K562 (cell line): ENCODE measurements at regions not wholly inside any gene's neighbourhood (a gene's known extent, or its start where the extent isn't known, plus 50 kb on each side); places are given as distances from the start of the nearest gene placed in this dataset.
A peak's percentile ranks its signal among the peaks of the same experiment; 100 is the strongest.

Experiments used
- ARID3B ChIP-seq: fragments of 250-450 bp; sonication (Bioruptor Pico); IDR thresholded peaks from 2 replicates; pipeline ENCODE4 v1.4.0; 2020; ENCODE audit warnings: borderline replicate concordance
- CGGBP1 ChIP-seq: fragments of 250-450 bp; sonication (Bioruptor Pico); IDR thresholded peaks from 2 replicates; pipeline ENCODE4 v1.9.0; 2021; ENCODE audit warnings: mild to moderate bottlenecking
- E2F3 ChIP-seq: fragments of 250-450 bp; sonication (Bioruptor Pico); IDR thresholded peaks from 2 replicates; pipeline ENCODE4 v1.4.0; 2020; ENCODE audit warnings: mild to moderate bottlenecking
- GABPB2 ChIP-seq: fragments of 250-450 bp; sonication (Bioruptor Pico); conservative IDR thresholded peaks from 2 replicates; pipeline ENCODE4 v1.5.1; 2021; ENCODE audit warnings: mild to moderate bottlenecking
- MECOM ChIP-seq: fragments of 250-450 bp; sonication (Bioruptor Pico); IDR thresholded peaks from 2 replicates; pipeline ENCODE4 v1.8.0; 2022; ENCODE audit warnings: inconsistent platforms
- NBN ChIP-seq: fragments of 450-650 bp; IDR thresholded peaks from 2 replicates; pipeline ENCODE4 v1.6.1; 2016; ENCODE audit warnings: low read depth, mild to moderate bottlenecking
- NR2C2 ChIP-seq, 2 experiments: fragments of 200-800 bp in 1 of 2; sonication (Bioruptor generic) in 1 of 2; sonication (generic) in 1 of 2; formaldehyde crosslinking in 1 of 2; IDR thresholded peaks; 2 replicates each; pipeline versions ENCODE4 v1.6.1 to v1.8.0; 2016 to 2022; ENCODE audit warnings: mild to moderate bottlenecking in 1 of 2, missing compliant biosample characterization in 1 of 2, missing genetic modification characterization in 1 of 2, missing genetic modification reagents in 1 of 2
- POLR2B ChIP-seq: fragments of 450-650 bp; IDR thresholded peaks from 2 replicates; pipeline ENCODE4 v1.6.1; 2018; ENCODE audit warnings: low read depth; ENCODE audit not compliant: partially characterized antibody
- SMARCA4 ChIP-seq: fragments of 450-650 bp; IDR thresholded peaks from 2 replicates; pipeline ENCODE4 v1.6.1; 2016
- SRSF7 ChIP-seq: fragments of 200-400 bp; formaldehyde crosslinking; optimal IDR thresholded peaks from 2 replicates; pipeline ENCODE3; 2017; ENCODE audit warnings: mild to moderate bottlenecking, low read depth, low read length
- TARDBP ChIP-seq: fragments of 450-650 bp; IDR thresholded peaks from 2 replicates; pipeline ENCODE4 v1.6.1; 2016
- USF1 ChIP-seq: sonication (generic); formaldehyde crosslinking; IDR thresholded peaks from 2 replicates; pipeline ENCODE4 v1.9.0; 2022; ENCODE audit warnings: mild to moderate bottlenecking, missing genetic modification reagents
- XRCC5 ChIP-seq: fragments of 200-400 bp; formaldehyde crosslinking; IDR thresholded peaks from 2 replicates; pipeline ENCODE4 v1.6.1; 2017; ENCODE audit warnings: low read depth, mild to moderate bottlenecking, low read length
- ZBTB40 ChIP-seq, 2 experiments: fragments of 450-650 bp in 1 of 2; sonication (generic) in 1 of 2; formaldehyde crosslinking in 1 of 2; IDR thresholded peaks; 2 replicates each; pipeline versions ENCODE4 v1.7.1 to v1.9.0; 2016 to 2022; ENCODE audit warnings: inconsistent platforms in 1 of 2, mild to moderate bottlenecking in 1 of 2, missing genetic modification reagents in 1 of 2
- ZNF512 ChIP-seq: IDR thresholded peaks from 2 replicates; pipeline ENCODE4 v1.6.1; 2016; ENCODE audit warnings: missing genetic modification characterization, missing compliant biosample characterization

GRCh38 chr21:33980276-33980916 is 64.8 kb upstream of the ATP5PO start (continued):
- TF ChIP-seq ZBTB40 (IDR thresholded peaks at IDR 0.05) (peak; percentile 65), ZBTB40 (CRISPR knock-in tag; IDR thresholded peaks at IDR 0.05) (peak; percentile 68; the same call in 1 of the 2 replicates), TARDBP (no peak), POLR2B (no peak), ARID3B (CRISPR knock-in tag) (no peak), MECOM (CRISPR knock-in tag) (no peak), ZNF512 (tag) (no peak), E2F3 (no peak), USF1 (CRISPR knock-in tag) (peak; percentile 78), NR2C2 (CRISPR knock-in tag; IDR thresholded peaks at IDR 0.05) (peak; percentile 93), NR2C2 (tag; IDR thresholded peaks at IDR 0.05) (peak; percentile 62; the same call in 1 of the 2 replicates), NBN (no peak), SMARCA4 (no peak), GABPB2 (CRISPR knock-in tag) (no peak), XRCC5 (no peak), CGGBP1 (CRISPR knock-in tag) (no peak), SRSF7 (no peak)
